Right atrium auricular region (tissue), 2 donors: ENCODE measurements at regions not wholly inside any gene's neighbourhood (a gene's known extent, or its start where the extent isn't known, plus 50 kb on each side); places are given as distances from the start of the nearest gene placed in this dataset.

Experiments
- DNase-seq: peaks from one replicate; pipeline ENCODE4 v3.0.0-alpha.2; 2019; ENCODE audit warnings: low spot score
- H3K27ac ChIP-seq, 2 donors: fragments of 200-600 bp; sonication (generic); 1 replicate in 1 of 2; 2 replicates in 1 of 2; pipeline ENCODE4 v1.5.1; 2016 to 2019
- H3K27me3 ChIP-seq, 2 donors: fragments of 200-600 bp; sonication (generic); one replicate each; pipeline versions ENCODE4 v1.5.1 to v1.6.0; 2017 to 2019
- H3K36me3 ChIP-seq: fragments of 200-600 bp; sonication (generic); one replicate; pipeline ENCODE4 v1.5.1; 2016
- H3K4me1 ChIP-seq, 2 donors: fragments of 200-600 bp; sonication (generic); one replicate each; pipeline versions ENCODE4 v1.5.1 to v1.6.0; 2017 to 2019
- H3K4me3 ChIP-seq, 2 donors: fragments of 200-600 bp; sonication (generic); 1 replicate in 1 of 2; 2 replicates in 1 of 2; pipeline ENCODE4 v1.5.1; 2017 to 2019; ENCODE audit warnings: mild to moderate bottlenecking in 1 of 2, moderate library complexity in 1 of 2
- H3K9me3 ChIP-seq, 2 donors: fragments of 200-600 bp; sonication (generic); one replicate each; pipeline ENCODE4 v1.5.1; 2019
- CTCF ChIP-seq, 2 donors: fragments of 200-600 bp; sonication (generic); IDR thresholded peaks; one replicate each; pipeline ENCODE4 v1.5.1; 2019; ENCODE audit warnings: antibody characterized with exemption in 2 of 2

GRCh38 chr2:3127710-3128109 is 249.9 kb downstream of the EIPR1 start:
- DNase-seq, result no peak
- H3K4me1 ChIP-seq, result peaks cover 0 to 12% of the 10 kb centered on the region in 2 donors
- H3K4me3 ChIP-seq, result peak overlapping the region in 1 of 2 donors; percentile 11
- no peak for TF ChIP-seq CTCF (IDR thresholded peaks at IDR 0.05)
- no peak overlapping the region for H3K27ac ChIP-seq
- H3K9me3 ChIP-seq, result no peaks in the 10 kb centered on the region
- no peaks in the 10 kb centered on the region for H3K27me3 ChIP-seq
- H3K36me3 ChIP-seq, result no peaks in the 10 kb centered on the region

GRCh38 chr2:3126911-3127621 is 250.6 kb downstream of the EIPR1 start:
- peaks cover 0 to 12% of the 10 kb centered on the region in 2 donors for H3K4me1 ChIP-seq
- H3K9me3 ChIP-seq, result no peaks in the 10 kb centered on the region
- no peaks in the 10 kb centered on the region for H3K27me3 ChIP-seq
- no peak for DNase-seq
- H3K27ac ChIP-seq, result peak overlapping the region in 1 of 2 donors; percentile 26
- H3K4me3 ChIP-seq, result peak overlapping the region in 1 of 2 donors; percentile 11
- no peak for TF ChIP-seq CTCF (IDR thresholded peaks at IDR 0.05)
- H3K36me3 ChIP-seq, result no peaks in the 10 kb centered on the region

GRCh38 chr2:3126171-3126910 is 251.3 kb downstream of the EIPR1 start:
- peak overlapping the region in 1 of 2 donors; percentile 26 for H3K27ac ChIP-seq
- H3K36me3 ChIP-seq, result no peaks in the 10 kb centered on the region
- H3K27me3 ChIP-seq, result no peaks in the 10 kb centered on the region
- no peak overlapping the region for H3K4me3 ChIP-seq
- DNase-seq, result no peak
- H3K9me3 ChIP-seq, result no peaks in the 10 kb centered on the region
- H3K4me1 ChIP-seq, result peaks cover 0 to 12% of the 10 kb centered on the region in 2 donors
- TF ChIP-seq CTCF (IDR thresholded peaks at IDR 0.05), result no peak

- no peak for DNase-seq
- TF ChIP-seq CTCF (IDR thresholded peaks at IDR 0.05), result no peak
- Histone ChIP-seq H3K27me3 (no peaks in the 10 kb centered on the region), H3K9me3 (peaks cover 0 to 5% of the 10 kb centered on the region in 2 donors), H3K4me3 (no peak overlapping the region), H3K4me1 (peaks cover 0 to 12% of the 10 kb centered on the region in 2 donors), H3K36me3 (no peaks in the 10 kb centered on the region), H3K27ac (no peak overlapping the region)
These were observed 251.9 kb downstream of the EIPR1 start for GRCh38 chr2:3125761-3126130.

GRCh38 chr2:3125001-3125760 is 252.4 kb downstream of the EIPR1 start:
- H3K4me3 ChIP-seq, result no peak overlapping the region
- H3K4me1 ChIP-seq, result peaks cover 0 to 12% of the 10 kb centered on the region in 2 donors
- no peak for DNase-seq
- TF ChIP-seq CTCF (IDR thresholded peaks at IDR 0.05), result no peak
- no peak overlapping the region for H3K27ac ChIP-seq
- H3K36me3 ChIP-seq, result no peaks in the 10 kb centered on the region
- H3K9me3 ChIP-seq, result peaks cover 0 to 10% of the 10 kb centered on the region in 2 donors
- H3K27me3 ChIP-seq, result no peaks in the 10 kb centered on the region
